Right cardiac atrium (tissue), 5 donors: ENCODE measurements at regions not wholly inside any gene's neighbourhood (a gene's known extent, or its start where the extent isn't known, plus 50 kb on each side); places are given as distances from the start of the nearest gene placed in this dataset.
A peak's percentile ranks its signal among the peaks of the same experiment; 100 is the strongest.

ENCODE experiments used
- ATAC-seq, 2 donors: fragments of 200-7000 bp; cut with Tn5 transposase; one replicate each; pipeline versions ENCODE4 v1.8.0 to v1.9.1; 2020; ENCODE audit warnings: moderate library complexity in 2 of 2, mild to moderate bottlenecking in 1 of 2
- DNase-seq, 3 donors: peaks; one replicate each; pipeline ENCODE4 v3.0.0-alpha.2; 2020
- H3K27ac ChIP-seq: one replicate; pipeline ENCODE4 v1.5.1; 2013; ENCODE audit warnings: mild to moderate bottlenecking, low read length, control low read depth, moderate library complexity
- H3K27me3 ChIP-seq: one replicate; pipeline ENCODE4 v1.6.1; 2013; ENCODE audit not compliant: control insufficient read depth, insufficient read depth
- H3K4me1 ChIP-seq: one replicate; pipeline ENCODE4 v1.6.1; 2013; ENCODE audit warnings: low read length; ENCODE audit not compliant: control insufficient read depth, insufficient read depth
- H3K4me3 ChIP-seq: one replicate; pipeline ENCODE4 v1.5.1; 2013; ENCODE audit warnings: low read length, control low read depth
- H3K9me3 ChIP-seq: one replicate; pipeline ENCODE4 v1.6.1; 2013; ENCODE audit warnings: low read length; ENCODE audit not compliant: control insufficient read depth
- WGBS: extraction: QIAGEN DNeasy Blood & Tissue Kit; methylation state at CpG from one replicate; pipeline ENCODE4 v1.1.7; 2013; 5-methylcytosine and 5-hydroxymethylcytosine counted together
- intact Hi-C, 4 donors: fragments of 100-400 bp; cut with DNase I; formaldehyde crosslinking; loops; one replicate each; pipeline versions ENCODE4 v1.11.0 to v1.14.0; 2022 to 2023
- donor health status: healthy with polysubstance abuse.
- donor health status: DM: no; HTN: yes; CAD: no.
- donor health status: DM: no; HTN: no; CAD: no.
- donor health status: DM: no; HTN: yes; CAD: no; lungs with severe emphysema.
- donor health status: DM: yes; HTN: yes; CAD: no.

GRCh38 chr4:53682908-53683307, 91.6 kb upstream of the LNX1 start:
- no peaks in the 10 kb centered on the region for H3K9me3 ChIP-seq
- 75% methylated on average over 2 of the region's 2 CpGs for WGBS
- DNase-seq (no peak), ATAC-seq (no peak)
- no peak overlapping the region for H3K27ac ChIP-seq
- H3K27me3 ChIP-seq: no peaks in the 10 kb centered on the region
- H3K4me3 ChIP-seq: no peak overlapping the region
- intact Hi-C loops: no loop called here
- H3K4me1 ChIP-seq: no peaks in the 10 kb centered on the region

GRCh38 chr4:53682196-53682595, 90.9 kb upstream of the LNX1 start:
- Histone ChIP-seq H3K27me3 (no peaks in the 10 kb centered on the region), H3K4me1 (no peaks in the 10 kb centered on the region), H3K9me3 (no peaks in the 10 kb centered on the region), H3K27ac (no peak overlapping the region), H3K4me3 (no peak overlapping the region)
- DNase-seq: no peak
- WGBS: 69% methylated on average over 1 of the region's 1 CpG
- intact Hi-C loops: no loop called here
- no peak for ATAC-seq

DNA sequence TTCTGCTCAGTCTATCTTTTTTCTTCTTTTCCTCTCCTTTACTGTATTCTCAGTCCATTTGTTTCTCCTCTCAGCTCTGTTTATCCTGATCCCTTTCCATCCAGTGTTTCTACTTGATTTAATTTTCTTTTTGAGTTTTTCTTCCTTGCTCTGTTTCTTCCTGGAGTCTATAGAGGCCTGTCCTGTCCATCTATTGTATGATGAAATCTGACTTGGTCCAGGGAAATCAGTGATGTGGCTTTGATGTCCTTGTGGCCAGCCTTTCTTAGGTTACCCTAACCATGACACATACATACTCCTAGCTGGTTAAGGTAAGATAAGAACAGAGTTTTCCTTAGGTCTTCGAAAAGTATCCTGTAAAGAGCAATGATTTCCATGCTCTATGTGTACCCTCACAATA, 89.3 kb upstream of the LNX1 start:
- Histone ChIP-seq H3K9me3 (no peaks in the 10 kb centered on the region), H3K27ac (no peak overlapping the region), H3K4me3 (no peak overlapping the region), H3K27me3 (no peaks in the 10 kb centered on the region), H3K4me1 (no peaks in the 10 kb centered on the region)
- intact Hi-C loops: no loop called here
- 95% methylated on average over 1 of the region's 1 CpG for WGBS
- no peak for ATAC-seq
- DNase-seq: no peak

- no peaks in the 10 kb centered on the region for H3K9me3 ChIP-seq
- intact Hi-C loops: no loop called here
- no peaks in the 10 kb centered on the region for H3K27me3 ChIP-seq
- ATAC-seq (no peak), DNase-seq (no peak)
- H3K4me3 ChIP-seq: no peak overlapping the region
- no peak overlapping the region for H3K27ac ChIP-seq
- WGBS: 88% methylated on average over 2 of the region's 2 CpGs
- H3K4me1 ChIP-seq: no peaks in the 10 kb centered on the region
These were observed 88.9 kb upstream of the LNX1 start for GRCh38 chr4:53680168-53680567.

DNA sequence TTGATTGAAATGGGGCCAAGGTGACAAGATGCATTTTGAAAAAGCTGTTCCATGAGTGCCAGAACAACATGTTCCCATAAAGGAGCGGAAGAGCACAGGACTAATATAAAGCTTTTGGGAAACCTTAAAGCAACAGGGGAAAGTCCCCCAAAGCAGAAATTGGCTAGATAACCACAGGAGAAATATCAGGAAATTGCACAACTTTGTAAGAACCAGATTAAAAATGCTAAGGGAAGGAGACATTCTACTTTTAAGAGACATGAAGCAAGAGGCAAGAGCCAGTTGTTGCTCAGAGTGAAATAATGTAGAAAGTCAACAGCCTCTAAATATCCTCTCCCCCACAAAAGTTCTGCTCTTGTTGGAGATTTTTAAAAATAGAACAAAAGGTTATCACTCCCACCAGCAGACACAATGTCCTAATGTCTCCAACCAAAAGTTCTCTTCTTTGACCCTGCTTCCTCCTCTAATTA, 85.2 kb upstream of the LNX1 start:
- H3K9me3 ChIP-seq: no peaks in the 10 kb centered on the region

GRCh38 chr4:53674903-53675302, 83.6 kb upstream of the LNX1 start:
- Histone ChIP-seq H3K27ac (no peak overlapping the region), H3K4me3 (no peak overlapping the region), H3K4me1 (no peaks in the 10 kb centered on the region), H3K9me3 (no peaks in the 10 kb centered on the region), H3K27me3 (no peaks in the 10 kb centered on the region)
- no peak for DNase-seq
- no peak for ATAC-seq
- intact Hi-C loops: no loop called here
- 80% methylated on average over 5 of the region's 5 CpGs for WGBS

More for the DNA sequence above, 85.2 kb upstream of the LNX1 start:
- 11% methylated on average over 1 of the region's 1 CpG for WGBS
- Histone ChIP-seq H3K4me1 (no peaks in the 10 kb centered on the region), H3K27ac (peak overlapping the region; percentile 5), H3K4me3 (no peak overlapping the region), H3K27me3 (no peaks in the 10 kb centered on the region)
- intact Hi-C loops: no loop called here
- DNase-seq (no peak), ATAC-seq (peak; percentile 82 to 90)

- Histone ChIP-seq H3K27ac (no peak overlapping the region), H3K27me3 (no peaks in the 10 kb centered on the region), H3K9me3 (no peaks in the 10 kb centered on the region), H3K4me3 (no peak overlapping the region), H3K4me1 (no peaks in the 10 kb centered on the region)
- intact Hi-C loops: no loop called here
- ATAC-seq: no peak
- WGBS: 85% methylated on average over 2 of the region's 2 CpGs
- DNase-seq: no peak
These were observed 81.6 kb upstream of the LNX1 start for GRCh38 chr4:53672873-53673272.

GRCh38 chr4:53671757-53672156, 80.5 kb upstream of the LNX1 start:
- no peak overlapping the region for H3K4me3 ChIP-seq
- 45% methylated on average over 2 of the region's 2 CpGs for WGBS
- no peaks in the 10 kb centered on the region for H3K9me3 ChIP-seq
- no peaks in the 10 kb centered on the region for H3K27me3 ChIP-seq
- no peak overlapping the region for H3K27ac ChIP-seq
- ATAC-seq: no peak
- H3K4me1 ChIP-seq: no peaks in the 10 kb centered on the region
- DNase-seq: no peak
- intact Hi-C loops: no loop called here

DNA sequence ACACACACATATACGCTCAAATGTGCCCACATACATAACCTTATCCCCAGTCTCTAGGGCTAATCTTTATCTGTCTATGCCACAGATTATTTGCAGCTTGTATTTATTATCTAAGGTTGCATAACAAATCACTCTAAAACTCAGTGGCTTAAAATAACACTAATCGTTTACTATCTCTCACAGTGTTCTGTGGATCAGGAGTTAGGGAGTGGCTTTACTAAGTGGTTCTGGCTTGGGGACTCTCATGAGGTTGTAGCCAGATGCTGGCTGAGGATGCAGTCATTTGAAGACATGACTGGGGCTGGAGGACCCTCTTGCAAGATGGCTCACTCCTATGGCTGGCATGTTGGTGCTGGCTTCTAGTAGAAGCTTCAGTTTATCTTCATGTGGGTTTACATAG, 68.5 kb upstream of the LNX1 start:
- intact Hi-C loops: loop anchor here in 2 of 4 donors (10.0 kb wide), 1 partner anchor 165 kb away; no protein-coding TSS in a partner anchor

DNA sequence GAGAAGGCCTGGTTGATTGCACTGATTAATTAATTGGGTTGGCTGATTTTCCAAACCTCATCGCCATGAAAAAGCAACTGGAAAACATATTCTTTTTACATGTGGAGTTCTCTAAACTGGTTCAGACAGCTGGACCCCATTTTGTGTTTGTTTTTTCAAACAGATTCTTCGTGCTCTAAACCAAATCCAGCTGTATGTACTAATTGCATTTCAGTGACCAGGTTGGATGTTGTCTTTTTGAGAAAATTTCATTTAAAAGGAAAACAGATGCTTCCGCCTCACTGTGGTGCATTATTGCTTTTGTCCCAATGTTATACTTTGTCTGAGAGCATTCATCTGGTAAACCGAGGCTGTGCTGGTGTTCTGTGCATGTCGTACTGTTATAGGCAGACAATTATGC, 67.8 kb upstream of the LNX1 start:
- Histone ChIP-seq H3K4me3 (no peak overlapping the region), H3K27ac (no peak overlapping the region), H3K4me1 (peaks cover 4% of the 10 kb centered on the region), H3K9me3 (no peaks in the 10 kb centered on the region), H3K27me3 (no peaks in the 10 kb centered on the region)
- 81% methylated on average over 5 of the region's 5 CpGs for WGBS
- intact Hi-C loops: loop anchor here in 2 of 4 donors (10.0 kb wide), 1 partner anchor 164 kb away; no protein-coding TSS in a partner anchor
- no peak for DNase-seq
- ATAC-seq: no peak

More for the DNA sequence above, 68.5 kb upstream of the LNX1 start:
- 55% methylated on average over 2 of the region's 2 CpGs for WGBS
- no peak overlapping the region for H3K27ac ChIP-seq
- ATAC-seq: peak in 1 of 2 donors; percentile 73
- no peak for DNase-seq
- H3K4me1 ChIP-seq: peaks cover 4% of the 10 kb centered on the region
- H3K27me3 ChIP-seq: no peaks in the 10 kb centered on the region
- H3K4me3 ChIP-seq: no peak overlapping the region
- no peaks in the 10 kb centered on the region for H3K9me3 ChIP-seq

DNA sequence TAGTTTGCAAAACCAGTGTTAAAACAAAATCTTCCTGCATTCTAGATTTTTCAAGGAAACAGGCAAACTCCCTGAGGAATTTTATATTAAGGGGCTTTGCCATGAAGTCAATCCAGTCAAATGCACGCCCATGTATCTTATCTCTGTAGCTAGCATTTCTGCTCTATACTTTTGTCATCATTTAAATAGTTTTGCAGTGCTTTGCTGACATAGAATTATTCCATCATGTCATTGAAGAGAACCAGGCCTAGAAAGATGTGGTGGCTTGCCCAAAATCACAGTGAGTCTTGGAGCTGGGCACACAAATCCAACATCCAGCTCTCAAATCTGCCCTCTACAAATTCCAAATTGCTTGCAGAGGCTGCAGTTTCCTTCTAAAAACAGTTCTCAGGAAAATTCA, 66.7 kb upstream of the LNX1 start:
- no peaks in the 10 kb centered on the region for H3K9me3 ChIP-seq
- no peak for ATAC-seq
- no peak overlapping the region for H3K27ac ChIP-seq
- DNase-seq: no peak
- H3K27me3 ChIP-seq: no peaks in the 10 kb centered on the region
- peaks cover 8% of the 10 kb centered on the region for H3K4me1 ChIP-seq
- 62% methylated on average over 1 of the region's 1 CpG for WGBS
- intact Hi-C loops: loop anchor here in 2 of 4 donors (10.0 kb wide), 1 partner anchor 163 kb away; no protein-coding TSS in a partner anchor
- no peak overlapping the region for H3K4me3 ChIP-seq

DNA sequence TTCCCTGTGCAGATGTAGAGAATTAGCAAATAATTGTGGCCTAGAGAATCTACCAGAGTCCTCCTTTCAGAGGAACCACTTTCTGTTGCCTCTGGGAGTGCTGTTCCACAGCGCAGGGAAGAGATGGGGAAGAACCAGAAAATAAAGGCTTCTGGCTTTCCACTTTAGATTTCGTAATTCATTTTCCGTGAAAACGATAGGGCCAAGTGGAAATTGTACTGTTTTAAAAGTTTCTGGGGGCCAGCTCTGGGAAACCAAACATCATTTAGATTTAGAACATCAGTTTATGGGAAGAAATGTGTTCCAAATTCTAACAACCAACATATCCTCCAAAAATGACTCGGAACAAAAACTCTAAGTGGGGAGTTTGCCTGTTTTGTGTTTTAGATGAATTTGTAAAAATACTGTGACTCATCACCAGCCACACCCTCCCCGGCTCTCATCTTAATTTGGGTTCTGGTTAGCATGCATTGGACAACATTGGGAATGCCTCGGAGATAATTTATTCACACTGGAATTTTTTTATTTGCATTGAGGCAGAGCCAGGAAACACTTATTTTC, 65.2 kb upstream of the LNX1 start:
- no peaks in the 10 kb centered on the region for H3K9me3 ChIP-seq
- no peak overlapping the region for H3K27ac ChIP-seq

More for the DNA sequence above, 65.2 kb upstream of the LNX1 start:
- intact Hi-C loops: loop anchor here in 2 of 4 donors (10.0 kb wide), 1 partner anchor 162 kb away; no protein-coding TSS in a partner anchor
- Histone ChIP-seq H3K27me3 (no peaks in the 10 kb centered on the region), H3K4me1 (peaks cover 8% of the 10 kb centered on the region), H3K4me3 (no peak overlapping the region)
- DNase-seq (peak in 2 of 3 donors; percentile 26 to 66), ATAC-seq (peak; percentile 76 to 79)
- WGBS: 67% methylated on average over 7 of the region's 7 CpGs
